Pancreas (tissue), 10 donors: ENCODE measurements at regions not wholly inside any gene's neighbourhood (a gene's known extent, or its start where the extent isn't known, plus 50 kb on each side); places are given as distances from the start of the nearest gene placed in this dataset.
"Not testable (repeated sequence)": the region's sequence is repeated elsewhere in the genome, so short reads cannot be mapped to it uniquely, and the experiment has no call there.

Source experiments
- ATAC-seq, 4 donors: fragments of 200-7000 bp; cut with Tn5 transposase; one replicate each; pipeline versions ENCODE4 v1.8.0 to v1.9.1; 2020; ENCODE audit warnings: mild to moderate bottlenecking in 4 of 4, moderate library complexity in 4 of 4
- DNase-seq, 6 donors: peaks; one replicate each; pipeline ENCODE4 v3.0.0-alpha.2; 2020
- FAIRE-seq: peaks from 2 replicates; lab custom pipeline; 2012; peaks lifted over from hg19 to GRCh38; lab: Jason Lieb, UNC
- H3K27ac ChIP-seq, 4 donors: fragments of 200-600 bp; sonication (generic); 1 replicate in 3 of 4; 2 replicates in 1 of 4; pipeline versions ENCODE4 v1.5.0 to v1.8.0; 2020
- H3K27me3 ChIP-seq, 4 donors: fragments of 200-600 bp; one replicate each; pipeline ENCODE4 v1.8.0; 2021
- H3K36me3 ChIP-seq, 3 donors: fragments of 200-600 bp; sonication (generic) in 1 of 3; one replicate each; pipeline versions ENCODE4 v1.5.0 to v1.8.0; 2020 to 2021
- H3K4me1 ChIP-seq, 3 donors: fragments of 200-600 bp; one replicate each; pipeline ENCODE4 v1.8.0; 2021
- H3K4me3 ChIP-seq, 4 donors: fragments of 200-600 bp; sonication (generic) in 2 of 4; one replicate each; pipeline versions ENCODE4 v1.5.0 to v1.8.0; 2020 to 2021
- H3K9me3 ChIP-seq, 4 donors: fragments of 200-600 bp; one replicate each; pipeline ENCODE4 v1.8.0; 2021
- WGBS, 2 donors: extraction: QIAGEN DNeasy Blood & Tissue Kit; methylation state at CpG; one replicate each; pipeline ENCODE4 v1.1.7; 2013; 5-methylcytosine and 5-hydroxymethylcytosine counted together
- intact Hi-C, 3 donors: fragments of 100-400 bp; cut with DNase I; formaldehyde crosslinking; loops; one replicate each; pipeline versions ENCODE4 v1.11.1 to v1.14.2; 2022
- TF ChIP-seq, protein P1 (sequence below), 4 donors: fragments of 200-600 bp; sonication (generic) in 3 of 4; IDR thresholded peaks; one replicate each; pipeline versions ENCODE4 v1.5.0 to v1.8.0; 2021; ENCODE audit warnings: antibody characterized with exemption in 4 of 4
- donor health status: healthy with polysubstance abuse.
- donor health status: DM: no; HTN: no; CAD: no; lungs with moderate emphysema.
- donor health status: DM: no; HTN: no; CAD: no.
- donor health status: control.
- donor health status: control.
- donor health status: Bipolar disorder and iron deficiency.
- donor health status: DM: yes; HTN: yes; CAD: no.
- donor health status: DM: no; HTN: no; CAD: no.
- donor health status: DM: no; HTN: no; CAD: no.
- donor health status: DM: yes; HTN: yes; CAD: no.

DNA sequence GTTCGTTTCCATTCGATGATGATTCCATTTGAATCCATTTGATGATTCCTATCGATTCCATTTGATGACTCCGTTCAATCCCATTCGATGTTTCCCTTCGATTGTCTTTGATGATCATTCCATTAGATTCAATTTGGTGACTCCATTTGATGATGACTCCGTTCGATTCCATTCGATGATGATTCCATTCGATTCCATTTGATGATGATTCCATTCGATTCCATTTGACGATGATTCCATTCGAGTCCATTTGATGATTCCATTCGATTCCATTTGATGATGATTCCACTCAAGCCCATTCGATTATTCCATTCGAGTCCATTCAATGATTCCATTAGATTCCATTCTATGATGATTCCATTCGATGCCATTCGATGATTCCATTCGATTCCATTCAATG, 2730.6 kb downstream of the RPIA start:
- H3K4me3 ChIP-seq, H3K9me3 ChIP-seq, H3K27ac ChIP-seq, intact Hi-C loops, H3K27me3 ChIP-seq, H3K4me1 ChIP-seq, FAIRE-seq, ATAC-seq, DNase-seq, H3K36me3 ChIP-seq: not testable (repeated sequence)
- WGBS, 2 donors = 69 to 74% methylated on average over 19 of the region's 19 CpGs

DNA sequence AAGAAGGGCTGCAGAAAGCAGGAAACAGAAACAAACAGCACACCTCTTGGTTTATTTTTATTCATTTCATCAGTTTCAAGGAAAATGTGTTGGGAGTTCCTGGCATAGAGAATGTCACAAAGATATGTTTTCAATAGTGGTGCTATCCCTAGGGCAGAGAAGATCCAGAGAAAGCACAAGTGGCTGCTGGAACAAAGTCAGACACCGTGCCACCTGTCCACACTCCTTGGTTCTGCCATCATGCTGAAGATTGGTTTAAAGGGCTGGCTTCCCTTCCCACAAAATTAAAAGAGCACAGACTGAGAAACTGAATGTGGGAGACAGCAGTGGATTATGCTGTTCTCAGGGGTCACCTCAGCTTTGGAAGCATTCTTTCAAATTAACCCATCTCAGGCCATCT, 2735.7 kb downstream of the RPIA start:
- intact Hi-C loops, FAIRE-seq, H3K27ac ChIP-seq, H3K27me3 ChIP-seq, H3K9me3 ChIP-seq, H3K36me3 ChIP-seq, H3K4me1 ChIP-seq, ATAC-seq, H3K4me3 ChIP-seq, DNase-seq: not testable (repeated sequence)
- 38 to 42% methylated on average over 1 of the region's 1 CpG for WGBS, 2 donors

DNA sequence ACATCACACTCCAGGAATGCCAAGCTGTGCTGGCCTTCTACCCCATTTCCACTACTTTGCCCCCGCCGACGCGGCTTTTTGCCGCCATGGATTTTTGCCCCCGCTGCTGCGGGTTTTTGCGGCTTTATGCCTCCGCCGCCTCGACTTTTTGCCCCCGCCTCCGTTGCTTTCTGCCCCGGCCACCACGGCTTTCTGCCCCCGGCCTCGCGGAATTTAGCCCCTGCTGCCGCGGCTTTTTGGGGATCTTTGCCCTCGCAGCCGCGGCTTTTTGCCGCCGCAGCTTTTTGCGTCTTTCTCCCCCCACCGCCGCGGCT, 2750.4 kb downstream of the RPIA start:
- DNase-seq = peak in 1 of 6 donors; percentile 56
- FAIRE-seq, H3K4me1 ChIP-seq, intact Hi-C loops, H3K9me3 ChIP-seq, H3K36me3 ChIP-seq, H3K27ac ChIP-seq: not testable (repeated sequence)
- peak overlapping the region; percentile 7 to 50 (median 30) for H3K4me3 ChIP-seq
- ATAC-seq = peak in 3 of 4 donors; percentile 21 to 38 (median 21)
- 4 to 6% methylated on average over 29 of the region's 29 CpGs for WGBS, 2 donors
- H3K27me3 ChIP-seq = peaks cover 5 to 23% (median 6%) of the 10 kb centered on the region in 4 donors

DNA sequence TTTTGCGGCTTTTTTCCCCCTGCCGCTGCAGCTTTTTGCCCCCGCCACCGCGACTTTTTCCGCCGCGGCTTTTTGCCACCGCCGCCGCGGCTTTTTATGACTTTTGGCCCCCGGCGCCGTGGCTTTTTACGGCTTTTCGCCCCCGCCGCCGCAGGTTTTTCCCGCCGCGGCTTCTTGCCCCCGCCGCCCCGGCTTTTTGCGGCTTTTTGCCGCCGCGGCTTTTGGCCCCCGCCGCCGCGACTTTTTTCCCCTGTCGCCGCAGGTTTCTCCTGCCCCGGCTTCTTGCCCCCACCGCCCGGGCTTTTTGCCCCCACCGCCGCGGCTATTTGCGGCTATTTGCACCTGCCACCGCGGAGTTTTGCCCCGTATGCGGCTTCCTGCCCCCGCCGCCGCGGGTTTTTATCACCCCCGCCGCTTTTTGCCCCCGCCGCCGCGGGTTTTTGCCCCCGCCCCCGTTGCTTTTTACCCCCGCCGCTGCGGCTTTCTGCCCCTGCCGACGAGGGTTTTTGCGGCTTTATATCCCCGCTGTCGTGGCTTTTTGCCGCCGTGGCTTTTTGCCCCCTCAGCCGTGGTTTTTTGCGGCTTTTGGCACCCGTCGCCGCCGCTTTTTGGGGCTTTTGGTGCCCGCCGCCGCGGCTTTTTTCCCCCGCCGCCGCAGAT, 2750.9 kb downstream of the RPIA start:
- Histone ChIP-seq H3K27ac (no peak overlapping the region), H3K4me1 (no peaks in the 10 kb centered on the region), H3K4me3 (peak overlapping the region; percentile 7 to 50 (median 30)), H3K27me3 (peaks cover 5 to 21% (median 6%) of the 10 kb centered on the region in 4 donors), H3K36me3 (no peaks in the 10 kb centered on the region), H3K9me3 (no peaks in the 10 kb centered on the region)
- FAIRE-seq (no peak), DNase-seq (peak in 4 of 6 donors; percentile 11 to 81 (median 50)), ATAC-seq (peak; percentile 34 to 47 (median 38))
- TF ChIP-seq, protein P1, sequence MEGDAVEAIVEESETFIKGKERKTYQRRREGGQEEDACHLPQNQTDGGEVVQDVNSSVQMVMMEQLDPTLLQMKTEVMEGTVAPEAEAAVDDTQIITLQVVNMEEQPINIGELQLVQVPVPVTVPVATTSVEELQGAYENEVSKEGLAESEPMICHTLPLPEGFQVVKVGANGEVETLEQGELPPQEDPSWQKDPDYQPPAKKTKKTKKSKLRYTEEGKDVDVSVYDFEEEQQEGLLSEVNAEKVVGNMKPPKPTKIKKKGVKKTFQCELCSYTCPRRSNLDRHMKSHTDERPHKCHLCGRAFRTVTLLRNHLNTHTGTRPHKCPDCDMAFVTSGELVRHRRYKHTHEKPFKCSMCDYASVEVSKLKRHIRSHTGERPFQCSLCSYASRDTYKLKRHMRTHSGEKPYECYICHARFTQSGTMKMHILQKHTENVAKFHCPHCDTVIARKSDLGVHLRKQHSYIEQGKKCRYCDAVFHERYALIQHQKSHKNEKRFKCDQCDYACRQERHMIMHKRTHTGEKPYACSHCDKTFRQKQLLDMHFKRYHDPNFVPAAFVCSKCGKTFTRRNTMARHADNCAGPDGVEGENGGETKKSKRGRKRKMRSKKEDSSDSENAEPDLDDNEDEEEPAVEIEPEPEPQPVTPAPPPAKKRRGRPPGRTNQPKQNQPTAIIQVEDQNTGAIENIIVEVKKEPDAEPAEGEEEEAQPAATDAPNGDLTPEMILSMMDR (IDR thresholded peaks at IDR 0.05) = no peak
- intact Hi-C loops = no loop called here
- WGBS, 2 donors = 4% methylated on average over 82 of the region's 82 CpGs

DNA sequence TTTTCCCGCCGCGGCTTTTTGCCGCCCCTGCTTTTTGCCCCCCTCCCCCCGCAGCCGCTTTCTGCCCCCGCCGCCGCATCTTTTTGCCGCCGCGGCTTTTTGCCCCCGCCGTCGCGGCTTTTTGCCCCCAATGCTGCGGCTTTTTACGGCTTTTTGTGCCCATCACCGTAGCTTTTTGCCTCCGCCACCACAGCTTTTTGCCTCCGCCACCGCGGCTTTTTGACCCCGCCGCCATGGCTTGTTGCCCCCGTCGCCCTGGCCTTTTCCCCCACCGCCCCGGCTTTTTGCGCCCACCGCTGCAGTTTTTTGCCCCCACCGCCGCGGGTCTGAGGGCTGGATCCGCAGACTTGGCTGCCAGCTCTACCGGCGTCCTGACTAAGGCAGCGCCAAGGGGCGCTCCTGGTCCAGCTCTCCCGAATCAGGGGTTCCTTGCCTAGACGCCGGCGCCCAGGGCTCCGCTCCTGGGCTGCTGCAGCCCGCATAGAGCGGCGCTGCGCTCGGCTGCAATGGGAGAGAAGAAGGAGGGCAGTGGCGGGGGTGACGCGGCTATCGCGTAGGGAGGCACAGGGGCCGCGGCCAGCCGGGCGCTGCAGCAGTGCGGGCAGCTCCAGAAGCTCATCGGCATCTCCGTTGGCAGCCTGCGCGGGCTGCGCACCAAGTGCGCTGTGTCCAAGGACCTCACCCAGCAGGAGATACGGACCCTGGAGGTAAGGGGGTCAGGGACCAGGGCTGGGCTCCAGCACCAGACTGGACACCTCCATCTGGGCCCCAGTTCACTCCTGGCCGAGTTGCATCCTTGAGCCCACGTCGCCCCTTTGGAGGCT, 2751.6 kb downstream of the RPIA start:
- Histone ChIP-seq H3K27me3 (peaks cover 5 to 20% (median 6%) of the 10 kb centered on the region in 4 donors), H3K4me3 (peak overlapping the region in 3 of 4 donors; percentile 30 to 50 (median 31))
- FAIRE-seq, H3K4me1 ChIP-seq, intact Hi-C loops, H3K9me3 ChIP-seq, H3K27ac ChIP-seq, H3K36me3 ChIP-seq: not testable (repeated sequence)
- WGBS, 2 donors = 10 to 13% methylated on average over 48 to 49 of the region's 69 CpGs
- DNase-seq (peak in 4 of 6 donors; percentile 11 to 69 (median 42)), ATAC-seq (peak; percentile 55 to 76 (median 67))

DNA sequence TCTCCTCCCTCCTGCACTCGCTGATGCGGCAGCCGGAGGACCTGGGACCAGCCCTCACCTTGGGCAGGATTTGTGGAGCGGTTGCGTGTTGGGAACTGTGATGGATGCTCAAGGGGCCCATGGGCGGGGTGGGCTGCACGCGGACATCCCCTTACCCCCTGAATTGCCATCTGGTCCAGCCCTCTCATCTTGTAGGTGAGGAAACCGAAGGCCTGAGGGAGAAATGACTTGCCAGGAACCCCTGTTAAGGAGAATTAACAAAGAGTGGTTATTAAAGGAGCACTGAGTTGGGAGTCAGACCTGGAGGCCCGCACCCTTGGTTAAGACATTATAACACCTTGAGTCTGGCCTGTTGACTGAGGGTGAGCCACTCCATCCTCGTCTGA, 2752.2 kb downstream of the RPIA start:
- DNase-seq = peak in 3 of 6 donors; percentile 11 to 74 (median 56)
- WGBS, 2 donors = 60 to 69% methylated on average over 7 to 9 of the region's 11 CpGs
- FAIRE-seq, ATAC-seq, H3K27ac ChIP-seq, H3K4me3 ChIP-seq, intact Hi-C loops, H3K36me3 ChIP-seq, H3K4me1 ChIP-seq, H3K9me3 ChIP-seq: not testable (repeated sequence)
- peaks cover 5 to 20% (median 6%) of the 10 kb centered on the region in 4 donors for H3K27me3 ChIP-seq

DNA sequence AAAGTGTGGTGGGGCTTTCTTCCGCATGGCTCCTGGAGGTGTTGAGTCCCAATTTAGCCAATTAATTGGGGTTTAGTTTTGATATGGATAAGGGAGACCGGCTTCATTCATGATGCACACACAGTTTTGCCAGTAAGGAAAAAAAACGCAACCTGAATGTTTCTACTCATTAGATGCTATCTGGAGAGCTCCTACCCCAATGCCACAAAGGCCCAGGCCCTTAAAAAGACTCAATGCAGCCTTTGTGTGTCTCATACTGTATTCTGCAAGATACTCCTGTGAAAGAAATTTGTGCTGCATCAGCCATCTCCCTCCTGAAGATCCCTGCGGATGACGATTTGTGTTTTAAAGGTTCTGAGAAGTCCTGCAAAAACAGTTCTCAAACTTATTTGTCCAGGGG, 2754.2 kb downstream of the RPIA start:
- 74 to 86% methylated on average over 3 to 4 of the region's 5 CpGs for WGBS, 2 donors
- intact Hi-C loops, H3K4me3 ChIP-seq, H3K9me3 ChIP-seq, ATAC-seq, H3K4me1 ChIP-seq, H3K27ac ChIP-seq, DNase-seq, H3K36me3 ChIP-seq, FAIRE-seq: not testable (repeated sequence)
- peaks cover 5 to 20% (median 6%) of the 10 kb centered on the region in 4 donors for H3K27me3 ChIP-seq

DNA sequence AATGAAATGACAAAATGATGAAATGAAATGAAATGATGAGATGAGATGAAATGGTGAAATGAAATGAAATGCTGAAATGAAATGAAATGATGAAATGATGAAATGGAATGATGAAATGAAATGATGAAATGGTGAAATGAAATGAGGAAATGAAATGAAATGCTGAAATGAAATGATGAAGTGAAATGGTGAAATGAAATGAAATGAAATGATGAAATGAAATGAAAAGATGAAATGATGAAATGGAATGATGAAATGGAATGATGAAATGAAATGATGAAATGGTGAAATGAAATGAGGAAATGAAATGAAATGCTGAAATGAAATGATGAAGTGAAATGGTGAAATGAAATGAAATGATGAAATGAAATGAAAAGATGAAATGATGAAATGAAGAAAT, 2755.0 kb downstream of the RPIA start:
- H3K9me3 ChIP-seq, FAIRE-seq, intact Hi-C loops, H3K27ac ChIP-seq, H3K4me3 ChIP-seq, H3K4me1 ChIP-seq, DNase-seq, H3K36me3 ChIP-seq, ATAC-seq: not testable (repeated sequence)
- H3K27me3 ChIP-seq = peaks cover 5 to 20% (median 6%) of the 10 kb centered on the region in 4 donors

DNA sequence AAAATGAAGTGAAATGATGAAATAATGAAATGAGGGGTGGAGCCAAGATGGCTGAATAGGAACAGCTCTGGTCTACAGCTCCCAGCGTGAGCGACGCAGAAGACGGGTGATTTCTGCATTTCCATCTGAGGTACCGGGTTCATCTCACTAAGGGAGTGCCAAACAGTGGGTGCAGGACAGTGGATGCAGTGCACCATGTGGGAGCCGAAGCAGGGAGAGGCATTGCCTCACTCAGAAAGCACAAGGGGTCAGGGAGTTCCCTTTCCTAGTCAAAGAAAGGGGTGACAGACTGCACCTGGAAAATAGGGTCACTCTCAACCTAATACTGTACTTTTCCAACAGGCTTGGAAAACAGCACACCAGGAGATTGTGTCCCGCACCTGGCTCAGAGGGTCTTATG, 2755.4 kb downstream of the RPIA start:
- H3K4me3 ChIP-seq, ATAC-seq, H3K27ac ChIP-seq, H3K36me3 ChIP-seq, H3K9me3 ChIP-seq, H3K4me1 ChIP-seq, intact Hi-C loops, FAIRE-seq: not testable (repeated sequence)
- WGBS, 2 donors = 82 to 90% methylated on average over 6 of the region's 7 CpGs
- H3K27me3 ChIP-seq = peaks cover 5 to 19% (median 6%) of the 10 kb centered on the region in 4 donors
- peak in 1 of 6 donors; percentile 23 for DNase-seq

DNA sequence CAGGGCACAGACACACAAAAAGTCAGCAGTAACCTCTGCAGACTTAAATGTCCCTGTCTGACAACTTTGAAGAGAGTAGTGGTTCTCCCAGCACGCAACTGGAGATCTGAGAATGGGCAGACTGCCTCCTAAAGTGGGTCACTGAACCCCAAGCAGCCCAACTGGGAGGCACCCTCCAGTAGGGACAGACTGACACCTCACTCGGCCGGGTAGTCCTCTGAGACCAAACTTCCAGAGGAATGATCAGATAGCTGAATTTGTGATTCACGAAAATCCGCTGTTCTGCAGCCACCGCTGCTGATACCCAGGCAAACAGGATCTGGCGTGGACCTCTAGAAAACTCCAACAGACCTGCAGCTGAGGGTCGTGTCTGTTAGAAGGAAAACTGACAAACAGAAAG, 2756.0 kb downstream of the RPIA start:
- H3K4me1 ChIP-seq, intact Hi-C loops, H3K36me3 ChIP-seq, FAIRE-seq, H3K4me3 ChIP-seq, H3K9me3 ChIP-seq, ATAC-seq, H3K27ac ChIP-seq: not testable (repeated sequence)
- peaks cover under 1 to 13% (median 3%) of the 10 kb centered on the region in 4 donors for H3K27me3 ChIP-seq
- peak in 1 of 6 donors; percentile 29 for DNase-seq
- 76 to 85% methylated on average over 6 to 7 of the region's 8 CpGs for WGBS, 2 donors

DNA sequence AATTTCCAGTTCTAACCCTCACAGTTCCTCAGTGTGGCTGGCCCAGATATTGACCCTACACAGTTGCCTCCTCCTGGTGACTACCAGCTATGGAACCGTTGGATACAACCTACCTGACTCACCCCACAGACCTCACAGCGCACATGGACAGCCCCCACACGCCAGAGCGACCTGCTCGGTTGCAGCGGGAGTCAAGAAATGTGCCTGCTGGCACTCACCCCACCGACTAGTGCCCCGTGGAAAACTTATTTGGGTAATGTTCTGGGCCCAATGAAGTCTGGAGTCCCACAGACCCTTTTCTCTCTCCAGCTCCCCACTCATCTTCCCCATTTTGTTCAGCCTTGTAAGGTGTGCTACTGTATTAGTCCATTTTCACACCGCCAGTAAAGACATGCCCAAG, 2770.8 kb downstream of the RPIA start:
- H3K4me3 ChIP-seq, ATAC-seq, H3K4me1 ChIP-seq, H3K27me3 ChIP-seq, H3K9me3 ChIP-seq, intact Hi-C loops, FAIRE-seq, H3K27ac ChIP-seq, H3K36me3 ChIP-seq: not testable (repeated sequence)
- 64 to 71% methylated on average over 9 of the region's 9 CpGs for WGBS, 2 donors
- peak in 2 of 6 donors; percentile 56 to 61 for DNase-seq
